Globus pallidus (tissue), 1 donor: ENCODE measurements at regions not wholly inside any gene's neighbourhood (a gene's known extent, or its start where the extent isn't known, plus 50 kb on each side); places are given as distances from the start of the nearest gene placed in this dataset.
"Not testable (repeated sequence)": the region's sequence is repeated elsewhere in the genome, so short reads cannot be mapped to it uniquely, and the experiment has no call there.

Source experiments
- DNase-seq: peaks from one replicate; pipeline ENCODE4 v3.0.0-alpha.2; 2015; ENCODE audit warnings: low spot score

DNA sequence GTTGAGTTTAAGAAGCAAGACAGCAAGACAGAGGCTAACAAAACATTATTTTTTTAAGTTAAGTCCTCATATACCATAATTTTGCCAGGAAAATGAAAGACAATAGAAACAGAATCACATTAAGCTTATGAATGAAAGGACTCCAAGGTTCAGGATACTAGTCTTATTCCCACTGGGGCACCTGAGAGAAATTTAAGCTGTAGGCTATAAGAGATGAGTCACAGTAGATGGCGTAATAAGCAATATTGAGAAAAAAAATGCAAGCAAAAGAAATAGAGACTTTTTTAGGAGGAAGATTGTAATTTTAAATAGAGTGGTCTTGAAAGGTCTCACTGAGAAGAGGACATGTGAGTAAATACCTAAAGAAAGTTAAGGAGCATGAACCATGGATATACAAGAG lies 57.1 kb upstream of the KIF2B start:
- no peak for DNase-seq

DNA sequence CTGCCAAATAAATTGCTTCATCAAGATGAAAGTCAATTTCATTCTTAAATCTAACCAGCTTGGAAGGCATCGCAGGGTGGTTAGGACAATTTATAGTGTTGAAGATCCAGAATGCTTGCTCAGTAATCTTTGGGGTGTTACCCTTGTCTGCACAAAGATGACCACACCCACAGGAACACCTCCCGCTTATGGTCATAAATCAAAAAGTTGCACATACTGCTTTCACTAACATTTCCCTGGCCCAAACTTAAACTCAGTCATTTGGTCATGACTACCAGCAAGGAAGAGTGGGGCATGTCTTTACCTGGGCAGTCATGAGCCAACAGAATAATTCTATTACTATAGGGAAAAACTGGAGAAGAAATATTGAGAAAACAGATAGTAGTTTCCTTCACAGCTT lies 57.6 kb upstream of the KIF2B start:
- no peak for DNase-seq

DNA sequence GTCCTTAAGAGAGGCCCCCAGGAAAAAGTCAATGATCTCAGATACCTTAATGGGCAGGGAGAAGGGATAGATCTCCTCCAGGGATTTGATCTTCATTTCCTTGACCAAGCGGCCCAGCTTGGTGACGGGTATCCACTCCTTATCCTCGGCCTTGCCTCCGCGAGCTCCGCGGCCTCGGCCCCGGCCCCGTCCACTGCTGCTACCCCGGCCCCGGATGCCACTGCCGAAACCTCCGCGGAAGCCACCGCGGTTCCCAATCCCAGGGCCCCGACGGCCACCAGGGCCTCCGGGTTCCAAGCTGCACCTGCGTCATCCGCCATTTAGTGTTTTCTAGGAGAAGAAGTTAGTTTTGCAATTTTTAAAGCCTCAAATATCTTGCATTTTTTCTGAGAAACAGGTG lies 65.2 kb upstream of the KIF2B start:
- DNase-seq: no peak

DNA sequence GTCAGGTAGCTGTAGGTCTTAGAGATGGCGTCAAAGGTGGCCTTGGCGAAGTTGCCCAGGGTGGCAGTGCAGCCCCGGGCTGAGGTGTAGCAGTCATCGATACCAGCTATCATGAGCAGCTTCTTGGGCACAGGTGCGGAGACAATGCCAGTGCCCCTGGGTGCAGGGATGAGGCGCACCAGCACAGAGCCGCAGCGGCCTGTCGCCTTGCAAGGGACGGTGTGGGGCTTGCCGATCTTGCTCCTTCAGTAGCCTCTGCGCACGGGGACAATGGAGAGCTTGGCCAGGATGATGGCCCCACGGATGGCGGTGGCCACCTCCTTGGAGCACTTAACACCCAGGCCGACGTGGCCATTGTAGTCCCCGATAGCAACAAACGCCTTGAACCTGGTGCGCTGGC lies 65.6 kb upstream of the KIF2B start:
- DNase-seq: not testable (repeated sequence)

DNA sequence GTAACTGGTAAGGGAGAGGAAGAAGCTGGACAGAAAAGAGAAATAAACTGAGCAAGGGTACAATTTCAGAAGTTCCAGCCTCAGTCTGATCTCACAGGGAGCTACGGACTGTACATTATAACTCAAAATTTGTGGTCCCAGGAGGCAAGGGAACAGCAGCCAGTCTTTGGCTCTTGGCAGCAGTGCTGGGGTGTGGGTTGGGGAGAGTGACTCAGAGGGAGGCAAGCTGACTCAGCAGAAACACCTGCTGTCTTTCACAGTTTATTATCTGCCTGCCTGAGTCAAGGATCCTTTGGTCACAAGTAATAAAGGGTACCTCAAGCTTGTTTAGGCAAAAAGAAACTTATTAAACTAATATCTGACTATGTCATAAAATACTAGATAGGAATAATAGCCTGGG lies 73.5 kb upstream of the KIF2B start:
- DNase-seq: no peak

DNA sequence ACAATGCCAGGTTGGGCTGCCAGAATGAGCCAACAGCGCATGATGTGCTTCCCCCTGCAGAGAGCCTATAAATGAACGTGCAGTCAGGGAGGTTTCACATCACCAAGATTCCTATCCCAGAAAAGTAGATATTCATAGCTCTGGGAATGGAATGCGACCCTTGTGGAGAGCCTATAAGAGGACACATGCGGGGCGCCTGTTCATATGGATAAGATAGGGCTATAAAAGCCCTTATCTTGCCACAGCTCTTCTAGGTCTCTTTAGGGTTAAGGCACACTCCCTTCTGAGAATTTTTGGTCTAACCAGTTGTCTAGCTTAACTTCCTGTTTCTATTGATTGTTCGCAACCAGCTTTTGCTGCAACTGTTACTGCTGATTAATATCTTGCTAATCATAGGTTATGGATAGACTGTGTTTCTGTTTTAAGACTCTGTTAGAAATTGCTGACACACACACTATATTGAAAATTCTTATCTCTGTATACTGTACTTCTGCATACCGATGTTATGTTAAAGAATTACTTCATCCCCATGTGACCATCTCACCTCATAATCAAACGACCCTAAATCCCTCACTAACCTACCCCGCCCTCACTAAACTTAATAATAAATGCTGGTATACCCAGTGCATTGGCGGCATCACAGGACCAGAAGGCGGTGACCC lies 74.4 kb upstream of the KIF2B start:
- not testable (repeated sequence) for DNase-seq

DNA sequence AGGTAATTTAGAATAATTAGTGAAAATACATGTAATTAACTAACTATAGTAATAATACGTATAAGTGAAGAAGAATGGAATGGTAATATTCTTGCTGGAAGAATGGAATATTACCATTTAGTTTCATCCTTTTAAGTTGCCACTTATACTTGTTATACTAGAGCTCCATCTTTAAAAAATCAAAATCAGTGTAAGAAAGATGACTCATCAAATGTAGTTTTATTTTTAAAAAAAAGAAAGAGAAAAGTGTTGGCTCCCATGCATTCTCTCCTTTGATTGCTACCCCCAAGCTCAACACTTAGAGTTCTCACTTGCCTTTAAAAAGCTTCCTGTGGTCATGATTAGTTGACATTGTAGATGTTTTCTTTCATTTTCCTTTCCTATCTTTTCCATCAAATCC lies 82.4 kb upstream of the KIF2B start:
- DNase-seq: no peak

DNA sequence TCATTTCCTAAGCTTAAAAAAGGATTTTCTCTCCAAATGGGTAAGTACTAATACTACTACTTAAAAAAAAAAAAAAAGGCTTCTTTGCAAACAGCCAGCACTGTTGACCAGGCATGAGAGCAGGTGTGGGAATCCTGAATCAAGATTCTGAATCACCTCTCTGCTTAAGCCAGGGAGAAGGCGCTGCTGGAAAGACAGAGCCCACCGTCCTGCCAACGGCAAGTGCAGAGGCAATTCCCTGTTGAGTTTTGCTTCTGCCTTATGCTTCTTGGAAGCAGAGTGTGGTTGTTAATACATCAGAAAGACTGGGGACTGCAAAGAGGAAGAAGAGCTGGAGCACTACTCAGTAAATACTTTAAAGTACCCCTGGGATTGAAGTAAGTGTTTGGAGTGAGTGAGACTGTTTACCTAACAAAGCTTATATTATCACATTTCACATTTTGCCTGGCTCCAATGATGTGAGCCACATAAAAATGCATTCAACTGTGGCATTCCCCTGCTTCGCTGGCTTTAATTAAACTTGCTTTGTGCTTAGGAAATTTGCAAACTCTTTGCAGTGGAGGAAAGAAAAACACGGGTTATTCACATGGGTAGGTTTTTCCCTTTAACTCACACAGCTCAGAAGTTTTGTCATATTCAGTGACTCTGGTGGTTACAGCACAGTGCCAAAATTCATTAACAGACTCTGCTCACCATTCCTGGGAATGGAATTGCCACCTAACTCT lies 86.0 kb upstream of the KIF2B start:
- no peak for DNase-seq

DNA sequence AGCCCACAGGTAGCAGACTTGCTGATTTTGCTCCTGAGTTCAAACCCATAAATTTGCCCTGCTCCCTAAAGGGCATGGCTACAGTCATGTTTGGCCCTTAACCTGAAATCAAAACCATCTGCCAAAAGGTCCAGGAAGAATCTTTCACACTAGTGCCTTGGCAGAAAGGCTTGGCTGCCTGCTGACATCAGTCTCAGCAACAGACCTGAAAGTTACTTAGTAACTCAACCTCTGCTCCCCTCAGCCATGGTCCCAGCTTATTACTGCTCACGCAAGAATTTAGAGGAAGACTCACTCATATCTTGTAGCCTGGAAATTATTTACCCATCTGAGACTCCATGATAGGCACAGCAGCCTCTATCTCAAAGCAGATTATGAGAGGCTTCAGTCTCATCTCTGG lies 98.0 kb upstream of the KIF2B start:
- no peak for DNase-seq

DNA sequence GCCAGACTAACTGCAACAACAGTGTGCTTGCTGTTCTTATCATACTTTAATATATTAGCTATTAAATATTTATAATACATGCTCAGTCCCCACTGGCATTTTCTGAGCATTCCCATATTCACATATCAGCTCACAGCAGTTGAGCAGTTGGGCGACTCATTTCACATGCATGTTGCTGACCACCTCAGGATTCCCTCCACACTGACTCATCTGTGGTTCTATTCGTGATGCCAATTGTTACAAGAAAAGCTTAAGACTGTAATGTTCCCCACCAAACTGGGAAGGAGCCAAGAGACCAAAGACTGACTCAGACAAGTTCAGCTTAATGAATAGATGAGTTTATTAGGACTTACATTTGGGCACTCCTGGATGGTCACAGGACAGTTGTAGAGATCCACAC lies 100.3 kb upstream of the KIF2B start:
- no peak for DNase-seq

DNA sequence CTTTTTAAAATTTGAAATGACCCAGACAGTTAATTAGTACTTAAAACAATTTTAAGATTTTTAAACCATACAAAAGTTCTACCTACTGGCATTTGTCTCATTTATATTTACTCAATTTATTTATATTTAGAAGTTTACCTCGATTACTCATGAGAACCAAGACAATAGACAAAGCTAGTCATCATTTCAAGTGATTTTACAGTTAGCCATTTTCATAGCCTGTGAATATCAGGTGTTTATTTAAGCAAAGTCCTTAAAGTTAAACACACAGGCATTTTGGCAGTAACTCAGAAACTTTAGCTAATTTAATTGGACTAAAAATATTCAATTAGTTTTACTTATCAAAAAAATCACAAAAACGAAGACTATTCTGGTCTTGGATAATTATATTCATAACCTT lies 101.6 kb upstream of the KIF2B start:
- DNase-seq: no peak

DNA sequence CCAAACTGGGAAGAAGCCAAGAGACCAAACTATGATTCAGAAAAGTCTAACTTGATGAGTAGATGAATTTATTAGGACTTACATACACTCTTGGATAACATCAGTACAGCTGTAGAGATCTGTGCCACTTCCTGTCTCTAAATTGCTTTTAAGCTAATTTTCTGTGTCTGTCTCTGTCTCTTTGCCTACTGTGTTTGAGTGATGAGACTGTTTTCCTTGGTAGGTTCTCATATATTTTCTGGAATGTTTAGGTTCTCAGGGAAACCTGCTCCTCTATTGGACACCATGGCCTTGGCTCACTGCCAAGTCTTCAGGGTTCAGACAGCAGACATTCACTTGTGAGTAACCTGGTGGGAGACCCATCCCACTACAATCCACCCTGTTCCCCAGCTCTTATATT lies 103.5 kb upstream of the KIF2B start:
- DNase-seq: no peak

DNA sequence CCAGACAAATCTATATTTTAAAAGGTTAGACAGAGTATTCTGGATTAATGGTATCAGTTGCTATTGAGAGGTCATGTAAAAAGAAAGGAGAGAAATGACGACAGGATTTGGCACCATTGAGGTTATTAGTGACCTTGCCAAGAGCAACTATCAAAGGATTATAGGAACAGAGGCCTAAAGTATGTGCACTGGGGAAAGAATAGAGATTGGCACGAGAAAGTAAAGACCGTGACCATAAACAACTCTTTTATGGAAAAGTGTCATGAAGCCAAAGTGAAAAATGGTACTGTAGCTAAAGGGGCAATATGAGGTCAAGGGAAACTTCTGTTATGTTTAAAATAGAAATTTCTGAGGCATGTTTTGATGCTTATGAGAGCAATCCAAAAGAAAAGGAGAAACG lies 115.2 kb upstream of the KIF2B start:
- no peak for DNase-seq

DNA sequence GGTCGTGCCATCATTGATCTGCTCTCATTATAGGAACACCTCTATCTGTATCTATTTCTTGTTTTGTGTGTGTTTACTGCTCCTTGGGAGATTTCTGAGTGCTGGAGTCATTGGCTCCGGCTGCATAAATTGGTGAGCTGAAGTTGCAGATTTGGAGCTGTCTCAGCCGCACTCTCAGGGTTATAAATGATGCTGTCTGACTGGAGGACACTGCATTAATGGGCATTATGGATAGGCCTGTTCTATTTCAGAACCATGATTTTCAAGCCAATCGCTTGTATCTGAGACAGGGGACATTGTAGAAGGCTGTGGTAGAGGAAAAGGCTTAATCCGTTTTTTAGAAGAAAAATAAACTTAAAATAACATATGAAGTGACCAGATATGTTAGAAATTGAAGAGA lies 126.4 kb upstream of the KIF2B start:
- DNase-seq: no peak

DNA sequence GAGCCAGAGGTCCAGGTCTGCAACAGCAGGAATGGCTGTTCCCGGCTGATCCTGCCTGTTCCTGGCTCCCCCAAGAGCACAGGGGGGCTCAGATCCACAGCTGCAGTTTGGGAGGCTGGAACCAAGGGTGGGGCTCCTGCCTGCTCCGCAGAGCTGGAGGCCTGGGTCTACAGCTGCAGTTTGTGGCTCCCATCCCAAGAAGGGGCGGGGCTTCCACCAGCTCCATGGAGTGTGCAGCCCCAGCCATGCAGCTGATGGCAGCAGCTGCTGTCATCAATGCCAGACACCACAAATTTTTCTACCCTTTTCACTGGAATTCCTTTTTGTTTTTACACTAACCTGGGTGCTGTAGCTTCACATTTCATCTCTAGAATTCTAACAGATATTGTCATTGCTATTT lies 135.4 kb upstream of the KIF2B start:
- no peak for DNase-seq

DNA sequence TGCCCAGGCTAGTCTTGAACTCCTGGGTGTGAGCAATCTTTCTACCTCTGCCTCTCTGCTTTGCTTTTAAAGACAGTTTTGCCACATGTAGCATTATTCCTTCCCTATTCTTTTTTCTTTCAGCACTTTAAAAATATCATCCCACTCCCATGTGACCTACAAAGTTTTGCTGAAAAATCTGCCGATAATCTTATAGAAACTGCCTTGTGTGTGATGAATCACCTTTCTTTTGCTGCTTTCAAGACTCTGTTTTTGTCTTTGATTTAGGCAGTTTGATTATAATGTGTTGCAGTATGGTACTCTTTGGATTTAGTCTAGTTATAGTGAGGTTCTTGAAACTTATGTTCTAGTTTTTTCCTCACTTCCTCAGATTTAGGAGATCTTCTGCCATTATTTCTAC lies 142.0 kb upstream of the KIF2B start:
- DNase-seq: no peak

DNA sequence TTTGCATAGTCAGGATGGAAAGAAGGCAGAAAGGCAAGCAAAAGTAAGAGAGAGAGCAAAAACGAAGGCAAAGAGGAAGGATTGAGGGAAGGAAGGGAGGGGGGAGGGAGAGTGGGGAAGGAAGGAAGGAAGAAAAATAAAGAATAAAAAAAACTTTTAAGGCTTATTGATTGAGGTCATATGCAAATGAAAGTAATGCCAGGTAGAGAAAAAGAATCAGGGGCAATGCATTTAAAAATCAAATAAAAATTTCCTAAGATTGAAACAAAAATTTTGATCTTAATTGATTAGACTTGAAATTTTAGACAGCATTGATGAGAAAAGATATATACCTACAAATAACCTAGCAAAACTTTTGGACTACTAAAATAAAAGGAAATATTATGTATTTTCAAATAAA lies 153.9 kb upstream of the KIF2B start:
- no peak for DNase-seq

DNA sequence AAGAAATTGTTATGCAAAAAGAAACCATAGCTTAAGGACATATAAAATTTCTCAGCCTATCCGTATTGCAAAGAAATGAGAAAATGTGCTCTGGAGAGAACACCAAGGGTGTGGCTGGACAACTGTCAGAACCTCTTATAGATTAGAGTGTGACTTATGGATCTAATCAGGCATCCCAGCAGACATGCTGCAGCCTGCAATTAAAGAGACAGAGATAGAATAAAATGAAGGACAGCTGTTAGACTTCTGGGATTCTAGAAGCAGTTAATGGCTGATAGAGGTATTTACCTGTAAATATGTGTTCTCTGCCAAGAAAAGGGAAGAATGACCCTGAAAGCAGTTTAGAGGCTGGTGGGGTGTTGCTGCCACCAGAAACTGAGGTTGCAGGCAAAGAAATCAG lies 160.1 kb upstream of the KIF2B start:
- no peak for DNase-seq

DNA sequence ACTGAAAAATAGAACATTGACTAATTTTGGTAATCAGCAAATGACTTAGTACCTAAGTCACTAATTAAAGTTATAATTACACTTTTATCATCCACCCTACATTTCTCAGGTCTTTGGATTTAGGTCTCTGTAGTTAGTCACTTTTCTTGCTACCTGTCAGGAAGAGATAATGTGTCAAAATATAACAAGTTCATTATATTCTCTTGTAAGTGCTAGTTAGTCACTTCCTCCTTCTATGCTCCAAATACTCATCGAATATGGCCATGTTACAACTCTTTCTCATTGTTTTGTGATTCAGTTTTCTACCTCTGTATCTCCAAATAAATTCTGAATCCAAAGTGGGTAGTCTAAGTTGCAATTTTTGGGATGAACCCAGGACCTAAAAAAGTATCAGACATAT lies 163.5 kb upstream of the KIF2B start:
- no peak for DNase-seq

DNA sequence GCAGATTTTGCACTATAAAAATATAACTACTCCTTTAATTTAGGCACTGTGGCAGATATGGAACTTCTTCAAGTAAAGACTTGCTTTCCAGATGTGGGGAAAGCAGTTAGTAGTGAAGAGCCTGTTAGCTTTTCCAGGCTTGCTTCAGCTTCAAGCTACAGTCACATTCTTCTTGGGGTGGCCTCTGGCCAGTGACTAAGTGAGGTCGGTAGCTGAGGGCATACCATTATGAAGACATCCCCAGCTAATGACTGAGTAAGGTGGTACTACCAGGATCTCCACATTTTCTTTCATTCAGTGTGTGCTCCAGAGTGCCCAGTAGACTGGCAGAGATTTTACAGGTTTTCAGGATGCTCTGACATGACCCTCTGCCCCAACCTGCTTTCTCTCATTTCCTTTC lies 167.1 kb upstream of the KIF2B start:
- DNase-seq: no peak

DNA sequence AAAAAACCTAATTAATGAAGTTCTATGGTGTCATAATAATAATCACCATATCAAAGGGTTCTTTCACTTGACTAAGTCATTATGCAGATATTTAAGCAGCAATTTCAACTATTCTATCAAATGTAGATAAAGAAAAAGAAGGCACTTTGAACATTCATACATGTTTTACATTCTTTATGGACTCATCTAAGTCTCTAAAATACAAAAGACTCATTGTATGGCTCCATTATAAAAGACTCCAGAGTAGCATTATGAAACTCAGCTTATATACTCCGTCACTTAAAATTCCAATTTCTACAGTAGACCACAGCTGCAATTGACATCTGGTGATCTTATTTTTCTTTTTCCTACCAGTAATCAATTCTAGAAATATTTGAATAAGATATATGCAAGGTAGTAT lies 173.5 kb upstream of the KIF2B start:
- DNase-seq: no peak

DNA sequence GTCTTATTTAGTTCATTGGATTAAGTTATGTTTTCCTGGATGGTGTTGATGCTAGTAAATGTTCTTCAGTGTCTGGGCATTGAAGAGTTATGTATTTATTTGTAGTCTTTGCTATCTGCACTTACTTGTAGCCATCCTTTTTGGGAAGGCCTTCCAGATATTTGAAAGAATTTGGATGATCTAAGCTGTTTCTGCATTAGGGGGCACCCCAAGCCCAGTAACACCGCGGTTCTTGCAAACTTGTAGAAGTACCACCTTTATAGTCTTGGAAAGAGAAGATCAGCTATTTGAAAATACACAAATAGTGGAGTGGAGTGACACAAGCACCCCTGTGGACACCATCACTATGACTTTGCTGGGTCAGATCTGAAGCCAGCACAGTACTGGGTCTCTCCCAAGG lies 175.9 kb upstream of the KIF2B start:
- no peak for DNase-seq

DNA sequence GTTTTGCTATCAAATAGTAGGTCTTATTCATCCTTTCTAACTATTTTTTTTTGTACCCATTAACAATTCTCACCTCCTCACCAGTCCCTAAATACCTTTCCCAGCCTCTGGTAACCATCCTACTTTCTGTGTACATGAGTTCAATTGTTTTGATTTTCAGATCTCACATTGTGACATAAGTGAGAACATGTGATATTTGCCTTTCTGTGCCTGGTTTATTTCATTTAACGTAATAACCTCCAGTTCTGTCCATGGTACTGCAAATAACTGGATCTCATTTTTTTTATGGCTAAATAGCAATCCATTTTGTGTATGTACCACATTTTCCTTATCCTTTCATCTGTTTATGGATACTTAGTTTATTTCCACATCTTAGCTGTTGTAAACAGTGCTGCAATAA lies 181.9 kb upstream of the KIF2B start:
- no peak for DNase-seq

DNA sequence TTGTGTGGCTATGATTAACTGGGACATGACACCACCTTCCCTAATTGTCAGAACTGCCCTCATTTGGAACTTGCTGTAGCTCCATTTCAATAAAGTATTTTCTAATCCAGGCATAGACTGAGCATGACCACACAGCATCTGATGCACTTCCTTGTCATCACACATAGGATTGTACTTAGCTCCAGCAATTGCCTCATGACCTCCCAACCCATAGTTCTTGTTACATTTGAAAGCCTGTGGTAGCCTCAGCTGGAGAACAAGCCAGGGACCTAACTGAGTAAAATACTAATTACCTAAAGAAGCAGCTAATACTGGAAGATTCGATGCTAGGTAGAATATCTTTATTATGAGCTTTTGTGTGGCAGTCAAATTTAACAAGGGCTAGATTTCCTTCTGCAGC lies 187.3 kb upstream of the KIF2B start:
- no peak for DNase-seq
